Prostate gland (tissue), 2 donors: ENCODE measurements at regions not wholly inside any gene's neighbourhood (a gene's known extent, or its start where the extent isn't known, plus 50 kb on each side); places are given as distances from the start of the nearest gene placed in this dataset.

Source experiments
- DNase-seq: peaks from one replicate; pipeline ENCODE4 v3.0.0-alpha.2; 2019; ENCODE audit warnings: low spot score
- H3K27ac ChIP-seq, 2 donors: fragments of 200-600 bp; sonication (generic); 2 replicates each; pipeline ENCODE4 v1.5.1; 2017 to 2019
- H3K27me3 ChIP-seq: fragments of 200-600 bp; sonication (generic); replicated peaks from 2 replicates; pipeline ENCODE4 v1.5.1; 2019; ENCODE audit not compliant: insufficient read depth
- H3K36me3 ChIP-seq, 2 donors: fragments of 200-600 bp; sonication (generic); 1 replicate in 1 of 2; 2 replicates in 1 of 2; pipeline versions ENCODE4 v1.5.1 to v1.8.1; 2017 to 2019
- H3K4me1 ChIP-seq: fragments of 200-600 bp; sonication (generic); replicated peaks from 2 replicates; pipeline ENCODE4 v1.5.1; 2019
- H3K4me3 ChIP-seq, 2 donors: fragments of 200-600 bp; sonication (generic); 2 replicates each; pipeline ENCODE4 v1.5.1; 2017 to 2019
- H3K9me3 ChIP-seq: fragments of 200-600 bp; sonication (generic); 2 replicates; pipeline ENCODE4 v1.5.1; 2017
- CTCF ChIP-seq, 4 experiments: fragments of 200-600 bp in 2 of 4; fragments of 450-650 bp in 2 of 4; sonication (generic) in 2 of 4; IDR thresholded peaks; 1 replicate in 3 of 4; 2 replicates in 1 of 4; pipeline ENCODE4 v1.5.1; 2016 to 2019; ENCODE audit warnings: antibody characterized with exemption in 4 of 4, mild to moderate bottlenecking in 2 of 4, moderate library complexity in 2 of 4
- POLR2A ChIP-seq: fragments of 450-650 bp; IDR thresholded peaks from one replicate; pipeline ENCODE4 v1.6.1; 2016; ENCODE audit warnings: antibody characterized with exemption, mild to moderate bottlenecking
- POLR2AphosphoS5 ChIP-seq: sonication (generic); formaldehyde crosslinking; IDR thresholded peaks from one replicate; pipeline ENCODE4 v1.6.1; 2017; ENCODE audit warnings: antibody characterized with exemption
- WGBS: methylation state at CpG from one replicate; pipeline ENCODE4 v1.1.5; 2018; 5-methylcytosine and 5-hydroxymethylcytosine counted together
- intact Hi-C: fragments of 100-400 bp; cut with DNase I; formaldehyde crosslinking; loops from one replicate; pipeline ENCODE4 v1.14.2; 2022

DNA sequence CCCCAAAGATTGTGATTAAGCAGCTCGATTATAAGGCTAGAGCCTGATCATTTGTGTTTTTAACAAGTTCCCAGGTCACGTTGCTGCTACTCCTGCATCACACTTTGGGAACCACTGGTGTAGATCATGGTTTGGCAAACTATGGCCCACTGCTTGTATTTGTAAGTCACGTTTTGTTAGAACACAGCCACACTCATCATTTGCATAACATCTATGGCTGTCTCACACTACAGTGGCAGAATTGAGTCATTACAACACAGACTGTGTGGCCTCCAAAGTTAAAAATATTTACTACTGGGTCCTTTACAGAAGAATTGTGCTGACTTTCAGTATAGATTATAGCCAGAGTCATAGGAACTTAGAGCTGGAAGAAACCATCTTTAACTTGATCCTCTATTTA lies 515.3 kb upstream of the PSMD7 start:
- DNase-seq: no peak
- no peak overlapping the region for H3K27ac ChIP-seq
- H3K4me1 ChIP-seq: no peaks in the 10 kb centered on the region
- no peak overlapping the region for H3K4me3 ChIP-seq
- H3K9me3 ChIP-seq: no peaks in the 10 kb centered on the region
- intact Hi-C loops: no loop called here
- no peak for TF ChIP-seq POLR2AphosphoS5
- no peak for TF ChIP-seq CTCF (IDR thresholded peaks at IDR 0.05)
- TF ChIP-seq POLR2A: no peak
- WGBS: 89% methylated on average over 3 of the region's 3 CpGs
- H3K27me3 ChIP-seq: no peaks in the 10 kb centered on the region
- H3K36me3 ChIP-seq: no peaks in the 10 kb centered on the region

DNA sequence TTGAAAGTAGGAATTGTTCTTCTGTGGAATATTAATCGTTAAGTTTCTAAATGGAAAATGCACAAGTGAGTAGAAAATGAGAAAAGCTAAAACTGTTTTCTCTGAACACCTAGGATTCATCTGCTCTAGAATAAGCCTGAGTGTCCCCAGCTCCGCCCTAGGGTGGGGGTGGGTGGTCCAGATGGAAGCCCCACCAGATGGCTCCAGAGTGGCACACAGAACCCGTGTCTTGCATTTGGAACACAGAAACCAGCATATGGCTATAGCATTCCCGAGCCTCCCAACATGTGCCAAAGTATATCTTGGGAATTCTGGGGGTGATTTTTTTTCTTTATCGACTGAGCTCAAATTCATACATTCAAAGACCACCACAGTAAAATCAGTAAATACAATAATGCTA lies 517.7 kb upstream of the PSMD7 start:
- no peak overlapping the region for H3K4me3 ChIP-seq
- TF ChIP-seq CTCF (IDR thresholded peaks at IDR 0.05) (no peak), POLR2A (no peak), POLR2AphosphoS5 (no peak)
- H3K4me1 ChIP-seq: no peaks in the 10 kb centered on the region
- no peak overlapping the region for H3K27ac ChIP-seq
- whole genome bisulfite sequencing: 91% methylated on average over 5 of the region's 5 CpGs
- H3K9me3 ChIP-seq: no peaks in the 10 kb centered on the region
- intact Hi-C loops: no loop called here
- no peaks in the 10 kb centered on the region for H3K36me3 ChIP-seq
- H3K27me3 ChIP-seq: no peaks in the 10 kb centered on the region
- DNase-seq: no peak

GRCh38 chr16:73775841-73776388 lies 520.7 kb upstream of the PSMD7 start:
- H3K4me1 ChIP-seq: no peaks in the 10 kb centered on the region
- TF ChIP-seq CTCF (IDR thresholded peaks at IDR 0.05): no peak
- TF ChIP-seq POLR2AphosphoS5: peak; percentile 3
- no peak overlapping the region for H3K4me3 ChIP-seq
- DNase-seq: no peak
- intact Hi-C loops: no loop called here
- no peaks in the 10 kb centered on the region for H3K27me3 ChIP-seq
- H3K36me3 ChIP-seq: no peaks in the 10 kb centered on the region
- WGBS: 23% methylated on average over 10 of the region's 10 CpGs
- no peak overlapping the region for H3K27ac ChIP-seq
- no peaks in the 10 kb centered on the region for H3K9me3 ChIP-seq

GRCh38 chr16:73771196-73772064 lies 525.2 kb upstream of the PSMD7 start:
- H3K4me1 ChIP-seq: no peaks in the 10 kb centered on the region
- no peaks in the 10 kb centered on the region for H3K36me3 ChIP-seq
- WGBS: 87% methylated on average over 4 of the region's 4 CpGs
- intact Hi-C loops: no loop called here
- no peak overlapping the region for H3K4me3 ChIP-seq
- H3K9me3 ChIP-seq: no peaks in the 10 kb centered on the region
- TF ChIP-seq POLR2AphosphoS5: no peak
- TF ChIP-seq CTCF (IDR thresholded peaks at IDR 0.05): no peak
- no peak for TF ChIP-seq POLR2A
- no peak for DNase-seq
- no peaks in the 10 kb centered on the region for H3K27me3 ChIP-seq
- no peak overlapping the region for H3K27ac ChIP-seq

GRCh38 chr16:73768786-73769203 lies 527.8 kb upstream of the PSMD7 start:
- intact Hi-C loops: no loop called here
- no peak for DNase-seq
- Histone ChIP-seq H3K9me3 (no peaks in the 10 kb centered on the region), H3K4me1 (no peaks in the 10 kb centered on the region), H3K36me3 (no peaks in the 10 kb centered on the region), H3K27ac (no peak overlapping the region), H3K4me3 (no peak overlapping the region), H3K27me3 (no peaks in the 10 kb centered on the region)
- 44% methylated on average over 3 of the region's 3 CpGs for WGBS
- TF ChIP-seq POLR2AphosphoS5: peak; percentile 31
- no peak for TF ChIP-seq POLR2A
